Ishikawa (cell line): ENCODE measurements at regions not wholly inside any gene's neighbourhood (a gene's known extent, or its start where the extent isn't known, plus 50 kb on each side); places are given as distances from the start of the nearest gene placed in this dataset.

Experiments
- CEBPB ChIP-seq: IDR thresholded peaks from 2 replicates; pipeline ENCODE4 v1.6.1; 2012
- CREB1 ChIP-seq: IDR thresholded peaks from 2 replicates; pipeline ENCODE4 v1.6.1; 2012; ENCODE audit warnings: low read depth
- EGR1 ChIP-seq: IDR thresholded peaks from 2 replicates; pipeline ENCODE4 v1.6.1; 2012
- EP300 ChIP-seq: IDR thresholded peaks from 2 replicates; pipeline ENCODE4 v1.6.1; 2012; ENCODE audit warnings: borderline replicate concordance
- NFIC ChIP-seq: IDR thresholded peaks from 2 replicates; pipeline ENCODE4 v1.6.1; 2012
- REST ChIP-seq: IDR thresholded peaks from 2 replicates; pipeline ENCODE4 v1.6.1; 2012; ENCODE audit warnings: low read depth, mild to moderate bottlenecking
- TAF1 ChIP-seq: IDR thresholded peaks from 2 replicates; pipeline ENCODE4 v1.6.1; 2012; ENCODE audit warnings: low read depth, mild to moderate bottlenecking
- TEAD4 ChIP-seq: IDR thresholded peaks from 2 replicates; pipeline ENCODE4 v1.6.1; 2012
- YY1 ChIP-seq: IDR thresholded peaks from 2 replicates; pipeline ENCODE4 v1.6.1; 2012; ENCODE audit warnings: low read depth

GRCh38 chr2:15708865-15709820 lies 117.5 kb downstream of the DDX1 start:
- TF ChIP-seq EGR1 (no peak), EP300 (no peak), YY1 (no peak), CREB1 (no peak), REST (no peak), TAF1 (no peak), NFIC (no peak), CEBPB (no peak), TEAD4 (peak; percentile 32; the same call in 1 of the 2 replicates)
